ENCODE measurements at regions not wholly inside any gene's neighbourhood (a gene's known extent, or its start where the extent isn't known, plus 50 kb on each side); places are given as distances from the start of the nearest gene placed in this dataset.

GRCh38 chr4:53693909-53694308 is 102.6 kb upstream of the LNX1 start:
- Histone ChIP-seq H3K4me3 (replicated peaks in 1 of 3; ENCODE audit: insufficient read depth in 1 of 3, low read depth in 2 of 3, low read length in 3 of 3) (no peak overlapping the region), H3K36me3 (replicated peaks in 1 of 2; ENCODE audit: control insufficient read depth in 1 of 2, insufficient read depth in 2 of 2, low read length in 2 of 2) (no peaks in the 10 kb centered on the region), H3K27ac (ENCODE audit: extremely low read length, insufficient read depth, low read length) (no peak overlapping the region), H3K4me2 (ENCODE audit: low read depth, low read length) (no peak overlapping the region), H3K9ac (ENCODE audit: insufficient read depth, low read depth, low read length) (no peak overlapping the region), H3K9me3 (ENCODE audit: low read length) (no peaks in the 10 kb centered on the region), H4K20me1 (ENCODE audit: insufficient read depth, low read length) (no peaks in the 10 kb centered on the region), H3K4me1 (ENCODE audit: insufficient read depth, low read length) (no peaks in the 10 kb centered on the region), H3K27me3 (ENCODE audit: control insufficient read depth in 1 of 2, insufficient read depth in 2 of 2, low read length in 2 of 2) (peaks cover 0 to 2% of the 10 kb centered on the region in 2 experiments; a peak in 1 of 5 replicates), H2AFZ (ENCODE audit: low read length) (no peak overlapping the region), H3K79me2 (ENCODE audit: insufficient read depth, low read length) (no peaks in the 10 kb centered on the region)
- WGBS (ENCODE audit: low lambda C conversion rate), result 55% methylated on average over 5 of the region's 5 CpGs
- FAIRE-seq, result no peak
- ChIA-PET CTCF (ENCODE audit: low intra/inter-chr PET ratio, low total read pairs) (no interaction called here), POLR2A (no interaction called here)
- BruUV-seq (replicated peaks), result no TSS peak
- no peak for DNase-seq (ENCODE audit: low spot score)
- no peak for ATAC-seq
- intact Hi-C loops (cut with micrococcal nuclease; ENCODE audit: unreplicated experiment) (no loop called here), in situ Hi-C loops (cut with HindIII; ENCODE audit: extremely low pct_ligation_motif_present, low pct_unique_long_range_greater_than_20kb) (no loop called here)
- TF ChIP-seq, protein P1, sequence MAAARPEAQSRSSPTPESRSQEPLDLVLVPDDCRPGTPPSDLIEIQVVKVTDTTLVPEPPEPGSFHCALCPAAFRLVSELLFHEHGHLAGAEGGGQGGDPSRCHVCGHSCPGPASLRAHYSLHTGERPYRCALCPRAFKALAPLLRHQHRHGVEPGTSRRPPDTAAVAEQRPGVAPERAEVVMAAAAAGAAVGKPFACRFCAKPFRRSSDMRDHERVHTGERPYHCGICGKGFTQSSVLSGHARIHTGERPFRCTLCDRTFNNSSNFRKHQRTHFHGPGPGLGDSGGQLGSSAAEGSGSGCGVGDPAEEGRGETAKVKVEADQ (CRISPR knock-in tag; IDR thresholded peaks at IDR 0.05; ENCODE audit: borderline replicate concordance), result no peak
- no peak for TF ChIP-seq ZNF274 (CRISPR knock-in tag; IDR thresholded peaks at IDR 0.05)
- no peak for TF ChIP-seq ZNF646 (CRISPR knock-in tag; IDR thresholded peaks at IDR 0.05)
- TF ChIP-seq ATF5 (CRISPR knock-in tag; IDR thresholded peaks at IDR 0.05; ENCODE audit: low read depth), result no peak
- no peak for TF ChIP-seq POLR2A (IDR thresholded peaks at IDR 0.05; ENCODE audit: insufficient read depth in 1 of 2, low read depth in 2 of 2, low read length in 2 of 2)
- no peak for TF ChIP-seq ZBTB8A (CRISPR knock-in tag; IDR thresholded peaks at IDR 0.05; ENCODE audit: borderline replicate concordance, low read depth)
- TF ChIP-seq ZNF44 (CRISPR knock-in tag; IDR thresholded peaks at IDR 0.05), result no peak
- TF ChIP-seq NFIC (IDR thresholded peaks at IDR 0.05; ENCODE audit: low read length), result no peak
- TF ChIP-seq, protein P2, sequence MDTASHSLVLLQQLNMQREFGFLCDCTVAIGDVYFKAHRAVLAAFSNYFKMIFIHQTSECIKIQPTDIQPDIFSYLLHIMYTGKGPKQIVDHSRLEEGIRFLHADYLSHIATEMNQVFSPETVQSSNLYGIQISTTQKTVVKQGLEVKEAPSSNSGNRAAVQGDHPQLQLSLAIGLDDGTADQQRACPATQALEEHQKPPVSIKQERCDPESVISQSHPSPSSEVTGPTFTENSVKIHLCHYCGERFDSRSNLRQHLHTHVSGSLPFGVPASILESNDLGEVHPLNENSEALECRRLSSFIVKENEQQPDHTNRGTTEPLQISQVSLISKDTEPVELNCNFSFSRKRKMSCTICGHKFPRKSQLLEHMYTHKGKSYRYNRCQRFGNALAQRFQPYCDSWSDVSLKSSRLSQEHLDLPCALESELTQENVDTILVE (CRISPR knock-in tag; IDR thresholded peaks at IDR 0.05), result no peak
- TF ChIP-seq, protein P3, sequence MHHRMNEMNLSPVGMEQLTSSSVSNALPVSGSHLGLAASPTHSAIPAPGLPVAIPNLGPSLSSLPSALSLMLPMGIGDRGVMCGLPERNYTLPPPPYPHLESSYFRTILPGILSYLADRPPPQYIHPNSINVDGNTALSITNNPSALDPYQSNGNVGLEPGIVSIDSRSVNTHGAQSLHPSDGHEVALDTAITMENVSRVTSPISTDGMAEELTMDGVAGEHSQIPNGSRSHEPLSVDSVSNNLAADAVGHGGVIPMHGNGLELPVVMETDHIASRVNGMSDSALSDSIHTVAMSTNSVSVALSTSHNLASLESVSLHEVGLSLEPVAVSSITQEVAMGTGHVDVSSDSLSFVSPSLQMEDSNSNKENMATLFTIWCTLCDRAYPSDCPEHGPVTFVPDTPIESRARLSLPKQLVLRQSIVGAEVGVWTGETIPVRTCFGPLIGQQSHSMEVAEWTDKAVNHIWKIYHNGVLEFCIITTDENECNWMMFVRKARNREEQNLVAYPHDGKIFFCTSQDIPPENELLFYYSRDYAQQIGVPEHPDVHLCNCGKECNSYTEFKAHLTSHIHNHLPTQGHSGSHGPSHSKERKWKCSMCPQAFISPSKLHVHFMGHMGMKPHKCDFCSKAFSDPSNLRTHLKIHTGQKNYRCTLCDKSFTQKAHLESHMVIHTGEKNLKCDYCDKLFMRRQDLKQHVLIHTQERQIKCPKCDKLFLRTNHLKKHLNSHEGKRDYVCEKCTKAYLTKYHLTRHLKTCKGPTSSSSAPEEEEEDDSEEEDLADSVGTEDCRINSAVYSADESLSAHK (CRISPR knock-in tag; IDR thresholded peaks at IDR 0.05; ENCODE audit: borderline replicate concordance), result no peak
- TF ChIP-seq, protein P4, sequence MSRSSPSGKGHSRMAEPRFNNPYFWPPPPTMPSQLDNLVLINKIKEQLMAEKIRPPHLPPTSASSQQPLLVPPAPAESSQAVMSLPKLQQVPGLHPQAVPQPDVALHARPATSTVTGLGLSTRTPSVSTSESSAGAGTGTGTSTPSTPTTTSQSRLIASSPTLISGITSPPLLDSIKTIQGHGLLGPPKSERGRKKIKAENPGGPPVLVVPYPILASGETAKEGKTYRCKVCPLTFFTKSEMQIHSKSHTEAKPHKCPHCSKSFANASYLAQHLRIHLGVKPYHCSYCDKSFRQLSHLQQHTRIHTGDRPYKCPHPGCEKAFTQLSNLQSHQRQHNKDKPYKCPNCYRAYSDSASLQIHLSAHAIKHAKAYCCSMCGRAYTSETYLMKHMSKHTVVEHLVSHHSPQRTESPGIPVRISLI (CRISPR knock-in tag; IDR thresholded peaks at IDR 0.05; ENCODE audit: borderline replicate concordance), result no peak
- TF ChIP-seq ZNF331 (CRISPR knock-in tag; IDR thresholded peaks at IDR 0.05), result no peak
